HK-2 (cell line): ENCODE measurements at regions not wholly inside any gene's neighbourhood (a gene's known extent, or its start where the extent isn't known, plus 50 kb on each side); places are given as distances from the start of the nearest gene placed in this dataset.
A peak's percentile ranks its signal among the peaks of the same experiment; 100 is the strongest.
"Not testable (repeated sequence)": the region's sequence is repeated elsewhere in the genome, so short reads cannot be mapped to it uniquely, and the experiment has no call there.

Experiments used
- DNase-seq: peaks from one replicate; pipeline ENCODE4 v3.0.0-alpha.2; 2018; ENCODE audit not compliant: unreplicated experiment

- not testable (repeated sequence) for DNase-seq
Measured at GRCh38 chr15:85264614-85265190, 115.7 kb upstream of the AKAP13 start.

- DNase-seq = not testable (repeated sequence)
Measured at GRCh38 chr15:85267158-85267857, 113.1 kb upstream of the AKAP13 start.

GRCh38 chr15:85274315-85275050 lies 105.9 kb upstream of the AKAP13 start:
- no peak for DNase-seq

- no peak for DNase-seq
Measured at GRCh38 chr15:85276508-85276907, 103.9 kb upstream of the AKAP13 start.

- DNase-seq = no peak
Measured at GRCh38 chr15:85276921-85277320, 103.5 kb upstream of the AKAP13 start.

- no peak for DNase-seq
Measured at GRCh38 chr15:85277847-85278370, 102.5 kb upstream of the AKAP13 start.

- DNase-seq = no peak
Measured at GRCh38 chr15:85280203-85280602, 100.2 kb upstream of the AKAP13 start.

GRCh38 chr15:85281293-85281882 lies 99.0 kb upstream of the AKAP13 start:
- DNase-seq = no peak

- peak; percentile 33 for DNase-seq
Measured at GRCh38 chr15:85282504-85283115, 97.8 kb upstream of the AKAP13 start.

- DNase-seq = not testable (repeated sequence)
Measured at GRCh38 chr15:85283815-85284214, 96.6 kb upstream of the AKAP13 start.

GRCh38 chr15:85284497-85284896 lies 95.9 kb upstream of the AKAP13 start:
- no peak for DNase-seq

- peak; percentile 11 for DNase-seq
Measured at GRCh38 chr15:85289677-85290365, 90.6 kb upstream of the AKAP13 start.

- not testable (repeated sequence) for DNase-seq
Measured at GRCh38 chr15:85292583-85292982, 87.8 kb upstream of the AKAP13 start.

- DNase-seq = peak; percentile 42
Measured at GRCh38 chr15:85296615-85297402, 83.6 kb upstream of the AKAP13 start.

GRCh38 chr15:85297537-85297936 lies 82.9 kb upstream of the AKAP13 start:
- no peak for DNase-seq

GRCh38 chr15:85298366-85298765 lies 82.0 kb upstream of the AKAP13 start:
- no peak for DNase-seq

GRCh38 chr15:85298941-85299340 lies 81.5 kb upstream of the AKAP13 start:
- no peak for DNase-seq

GRCh38 chr15:85302271-85302670 lies 78.1 kb upstream of the AKAP13 start:
- no peak for DNase-seq

- no peak for DNase-seq
Measured at GRCh38 chr15:85305050-85305449, 75.4 kb upstream of the AKAP13 start.

- DNase-seq = no peak
Measured at GRCh38 chr15:85306946-85307686, 73.3 kb upstream of the AKAP13 start.
